ENCODE measurements at regions not wholly inside any gene's neighbourhood (a gene's known extent, or its start where the extent isn't known, plus 50 kb on each side); places are given as distances from the start of the nearest gene placed in this dataset.

- Histone ChIP-seq H3K9me3 (no peaks in the 10 kb centered on the region), H3K4me3 (no peak overlapping the region), H3K27me3 (replicated peaks; ENCODE audit: insufficient read depth) (no peaks in the 10 kb centered on the region), H3K27ac (no peak overlapping the region), H3K4me1 (replicated peaks) (no peaks in the 10 kb centered on the region), H3K36me3 (no peaks in the 10 kb centered on the region)
- TF ChIP-seq POLR2A (IDR thresholded peaks at IDR 0.05) (no peak), POLR2AphosphoS5 (IDR thresholded peaks at IDR 0.05) (no peak), CTCF (IDR thresholded peaks at IDR 0.05) (no peak)
- intact Hi-C loops (cut with DNase I): no loop called here
- DNase-seq (ENCODE audit: low spot score): no peak
Observed at GRCh38 chr12:107308310-107308709, 215.0 kb upstream of the CRY1 start.

GRCh38 chr12:107309020-107309419 lies 215.7 kb upstream of the CRY1 start:
- H3K27ac ChIP-seq: no peak overlapping the region
- no peaks in the 10 kb centered on the region for H3K4me1 ChIP-seq (replicated peaks)
- no peak overlapping the region for H3K4me3 ChIP-seq
- TF ChIP-seq POLR2AphosphoS5 (IDR thresholded peaks at IDR 0.05) (no peak), POLR2A (IDR thresholded peaks at IDR 0.05) (no peak), CTCF (IDR thresholded peaks at IDR 0.05) (no peak)
- intact Hi-C loops (cut with DNase I): no loop called here
- H3K36me3 ChIP-seq: no peaks in the 10 kb centered on the region
- DNase-seq (ENCODE audit: low spot score): no peak
- no peaks in the 10 kb centered on the region for H3K9me3 ChIP-seq
- WGBS: 94% methylated on average over 4 of the region's 4 CpGs
- no peaks in the 10 kb centered on the region for H3K27me3 ChIP-seq (replicated peaks; ENCODE audit: insufficient read depth)

GRCh38 chr12:107310621-107311020 lies 217.3 kb upstream of the CRY1 start:
- Histone ChIP-seq H3K4me1 (replicated peaks) (no peaks in the 10 kb centered on the region), H3K27me3 (replicated peaks; ENCODE audit: insufficient read depth) (no peaks in the 10 kb centered on the region), H3K4me3 (no peak overlapping the region), H3K36me3 (no peaks in the 10 kb centered on the region), H3K27ac (no peak overlapping the region), H3K9me3 (no peaks in the 10 kb centered on the region)
- intact Hi-C loops (cut with DNase I): no loop called here
- TF ChIP-seq POLR2A (IDR thresholded peaks at IDR 0.05) (no peak), CTCF (IDR thresholded peaks at IDR 0.05) (no peak), POLR2AphosphoS5 (IDR thresholded peaks at IDR 0.05) (no peak)
- no peak for DNase-seq (ENCODE audit: low spot score)
- 39% methylated on average over 4 of the region's 4 CpGs for WGBS

- intact Hi-C loops (cut with DNase I): no loop called here
- Histone ChIP-seq H3K36me3 (no peaks in the 10 kb centered on the region), H3K4me3 (no peak overlapping the region), H3K27me3 (replicated peaks; ENCODE audit: insufficient read depth) (no peaks in the 10 kb centered on the region), H3K27ac (no peak overlapping the region), H3K4me1 (replicated peaks) (no peaks in the 10 kb centered on the region), H3K9me3 (no peaks in the 10 kb centered on the region)
- no peak for DNase-seq (ENCODE audit: low spot score)
- WGBS: 79% methylated on average over 5 of the region's 5 CpGs
- TF ChIP-seq CTCF (IDR thresholded peaks at IDR 0.05) (no peak), POLR2A (IDR thresholded peaks at IDR 0.05) (no peak), POLR2AphosphoS5 (IDR thresholded peaks at IDR 0.05) (no peak)
Observed at GRCh38 chr12:107311682-107312081, 218.3 kb upstream of the CRY1 start.

GRCh38 chr12:107317751-107318555 lies 224.6 kb upstream of the CRY1 start:
- Histone ChIP-seq H3K4me1 (replicated peaks) (no peaks in the 10 kb centered on the region), H3K36me3 (no peaks in the 10 kb centered on the region), H3K9me3 (no peaks in the 10 kb centered on the region), H3K27me3 (replicated peaks; ENCODE audit: insufficient read depth) (no peaks in the 10 kb centered on the region), H3K27ac (peak overlapping the region; percentile 63 to 76), H3K4me3 (peak overlapping the region; percentile 43 to 55)
- WGBS: 2% methylated on average over 58 of the region's 58 CpGs
- peak; percentile 94 for DNase-seq (ENCODE audit: low spot score)
- intact Hi-C loops (cut with DNase I): no loop called here
- TF ChIP-seq CTCF (IDR thresholded peaks at IDR 0.05) (peak in 2 of 4 experiments; percentile 37 to 50), POLR2A (IDR thresholded peaks at IDR 0.05) (peak; percentile 90), POLR2AphosphoS5 (IDR thresholded peaks at IDR 0.05) (peak; percentile 87)
